ENCODE measurements at regions not wholly inside any gene's neighbourhood (a gene's known extent, or its start where the extent isn't known, plus 50 kb on each side); places are given as distances from the start of the nearest gene placed in this dataset.

DNA sequence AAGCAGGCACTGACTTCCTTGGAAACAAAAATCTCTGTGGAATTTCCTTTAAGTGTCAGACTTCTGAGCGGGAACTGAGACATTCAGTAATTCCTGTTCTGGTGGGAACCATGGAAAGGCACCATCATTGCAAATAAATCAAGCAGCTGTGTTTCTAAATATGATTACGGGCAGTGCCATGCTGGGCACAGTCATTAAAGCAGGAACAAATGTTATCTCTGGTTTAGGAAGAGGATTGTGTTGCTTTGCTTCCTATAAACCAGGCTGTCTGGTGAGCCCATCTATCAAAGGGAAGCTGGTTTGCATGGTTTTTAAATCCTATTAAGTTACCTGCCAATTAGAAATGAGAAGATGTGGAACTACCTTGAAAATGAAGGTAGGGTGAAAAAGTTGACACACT lies 86.7 kb downstream of the EBLN2 start (continued):
- TF ChIP-seq PTRF (tag; IDR thresholded peaks at IDR 0.05) (no peak), IFI16 (CRISPR knock-in tag; IDR thresholded peaks at IDR 0.05) (no peak), ZNF561 (CRISPR knock-in tag; conservative IDR thresholded peaks at IDR 0.05) (no peak), ZBTB1 (CRISPR knock-in tag; IDR thresholded peaks at IDR 0.05; ENCODE audit: borderline replicate concordance, low read depth) (no peak)

GRCh38 chr3:73148682-73149081 lies 87.2 kb downstream of the EBLN2 start:
- H3K9ac ChIP-seq (ENCODE audit: insufficient read depth in 1 of 2, low read depth in 2 of 2, low read length in 2 of 2) = no peak overlapping the region
- ChIA-PET POLR2A (no interaction called here), CTCF (ENCODE audit: low intra/inter-chr PET ratio) (no interaction called here)
- no peaks in the 10 kb centered on the region for H3K27me3 ChIP-seq (ENCODE audit: control insufficient read depth in 2 of 2, insufficient read depth in 2 of 2, low read length in 2 of 2)
- H2AFZ ChIP-seq (ENCODE audit: low read depth, low read length) = no peak overlapping the region
- H3K4me3 ChIP-seq = no peak overlapping the region
- H3K4me1 ChIP-seq (replicated peaks in 1 of 2; ENCODE audit: control insufficient read depth in 2 of 2, insufficient read depth in 2 of 2, low read length in 2 of 2) = peaks cover 4 to 14% of the 10 kb centered on the region in 2 experiments; a peak in 4 of 5 replicates
- no peaks in the 10 kb centered on the region for H3K9me3 ChIP-seq (replicated peaks; ENCODE audit: control insufficient read depth, insufficient read depth, low read depth, low read length)
- H3K9me1 ChIP-seq (ENCODE audit: control insufficient read depth, insufficient read depth, low read length) = no peaks in the 10 kb centered on the region
- WGBS (ENCODE audit: insufficient coverage, low coverage, missing lambda C conversion rate) = 0% methylated on average over 2 of the region's 2 CpGs
- no peak for DNase-seq (ENCODE audit: extremely low read depth in 1 of 4, low spot score in 3 of 4)
- no peak overlapping the region for H3K4me2 ChIP-seq (ENCODE audit: insufficient read depth, low read length)
- FAIRE-seq = no peak
- in situ Hi-C loops (cut with MboI) (no loop called here), intact Hi-C loops (cut with micrococcal nuclease) (no loop called here)
- H4K20me1 ChIP-seq (replicated peaks; ENCODE audit: control insufficient read depth, insufficient read depth, low read length) = no peaks in the 10 kb centered on the region
- no peaks in the 10 kb centered on the region for H3K79me2 ChIP-seq (ENCODE audit: control insufficient read depth, insufficient read depth, low read length)
- H3K27ac ChIP-seq (ENCODE audit: extremely low read depth, low read depth, low read length) = no peak overlapping the region
- no peak for ATAC-seq
- no TSS peak for BruUV-seq (replicated peaks)
- H3K36me3 ChIP-seq (ENCODE audit: control insufficient read depth, insufficient read depth, low read length) = no peaks in the 10 kb centered on the region
- no peak for TF ChIP-seq MBD2 (IDR thresholded peaks at IDR 0.05; ENCODE audit: borderline replicate concordance, low read depth)
- TF ChIP-seq ZBTB43 (CRISPR knock-in tag; IDR thresholded peaks at IDR 0.05) = no peak
- TF ChIP-seq ZNF592 (IDR thresholded peaks at IDR 0.05) = no peak
- TF ChIP-seq TAF7 (tag; IDR thresholded peaks at IDR 0.05) = no peak
- TF ChIP-seq HSF4 (CRISPR knock-in tag; IDR thresholded peaks at IDR 0.05; ENCODE audit: borderline replicate concordance) = no peak
- TF ChIP-seq GABPB2 (CRISPR knock-in tag; conservative IDR thresholded peaks at IDR 0.05) = no peak
- TF ChIP-seq CREB3L1 (IDR thresholded peaks at IDR 0.05; ENCODE audit: borderline replicate concordance, low read depth) = no peak
- no peak for TF ChIP-seq ZNF280B (CRISPR knock-in tag; IDR thresholded peaks at IDR 0.05)
- no peak for TF ChIP-seq RBM17 (IDR thresholded peaks at IDR 0.05; ENCODE audit: borderline replicate concordance, low read depth, low read length)
- no peak for TF ChIP-seq CBX5 (IDR thresholded peaks at IDR 0.05; ENCODE audit: borderline replicate concordance, low read depth)

All from K562 (cell line).